Left renal cortex interstitium (tissue), 4 donors: ENCODE measurements at regions not wholly inside any gene's neighbourhood (a gene's known extent, or its start where the extent isn't known, plus 50 kb on each side); places are given as distances from the start of the nearest gene placed in this dataset.
"Not testable (repeated sequence)": the region's sequence is repeated elsewhere in the genome, so short reads cannot be mapped to it uniquely, and the experiment has no call there.

ENCODE experiments used
- DNase-seq, 4 donors: peaks; one replicate each; pipeline ENCODE4 v3.0.0-alpha.2; 2013; ENCODE audit warnings: low read depth in 4 of 4, low spot score in 2 of 4, missing footprints in 1 of 4

DNA sequence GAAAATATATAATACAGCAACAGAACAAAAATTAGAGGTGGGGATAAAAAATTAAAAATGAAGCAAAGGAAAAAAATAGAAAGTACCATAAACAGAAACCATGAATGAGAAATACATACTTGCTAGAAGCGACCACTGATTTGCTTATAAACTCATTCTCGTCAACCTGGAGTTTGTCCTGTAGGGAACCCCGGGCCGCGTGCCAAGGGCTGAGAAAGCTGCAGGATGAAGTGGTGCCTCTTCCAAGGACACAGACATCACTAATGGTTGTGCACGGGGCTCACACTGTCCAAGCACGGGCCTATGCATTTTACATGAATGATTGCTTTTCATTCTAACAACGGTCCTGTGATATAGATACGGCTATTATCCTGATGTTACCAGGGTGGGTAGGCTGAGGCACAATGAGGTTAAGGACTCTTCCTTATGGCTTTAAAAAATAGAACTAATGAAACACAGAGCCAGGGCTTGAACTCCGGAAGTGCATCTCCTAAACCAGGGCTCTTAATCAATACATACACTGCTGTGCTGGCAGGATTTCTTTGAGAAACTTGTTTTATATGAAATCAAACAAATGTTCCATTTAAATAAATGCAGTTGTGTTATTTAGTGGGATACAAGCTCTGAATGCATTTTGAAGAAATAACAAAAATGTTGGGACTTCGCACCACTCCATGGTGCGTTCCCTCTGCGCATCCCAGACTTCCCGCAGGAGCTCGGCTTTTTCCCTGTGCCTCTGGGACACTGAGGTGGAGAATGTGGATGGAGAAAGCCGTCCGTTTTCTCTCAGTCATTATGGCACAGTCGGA is 113.9 kb upstream of the PHACTR3 start:
- DNase-seq: not testable (repeated sequence)

DNA sequence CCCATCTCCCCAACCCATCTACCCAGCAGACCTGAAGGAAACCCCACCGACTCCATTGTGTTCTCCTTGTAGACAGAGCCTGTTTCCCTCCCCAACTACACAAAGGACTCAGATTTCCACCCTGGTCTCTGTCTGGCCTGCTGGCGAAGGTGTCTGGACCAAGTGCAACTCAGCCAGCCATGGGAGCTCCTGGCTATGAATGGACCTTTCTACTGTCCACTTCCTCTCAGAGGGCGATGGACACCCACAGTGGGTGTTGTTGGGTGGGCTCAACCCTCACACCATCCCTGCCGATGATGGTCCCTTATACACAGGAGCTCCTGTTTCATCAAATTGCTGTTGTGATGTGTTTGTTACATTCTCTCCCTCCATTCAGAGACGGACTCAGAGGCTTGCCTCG is 112.5 kb upstream of the PHACTR3 start:
- DNase-seq: no peak

DNA sequence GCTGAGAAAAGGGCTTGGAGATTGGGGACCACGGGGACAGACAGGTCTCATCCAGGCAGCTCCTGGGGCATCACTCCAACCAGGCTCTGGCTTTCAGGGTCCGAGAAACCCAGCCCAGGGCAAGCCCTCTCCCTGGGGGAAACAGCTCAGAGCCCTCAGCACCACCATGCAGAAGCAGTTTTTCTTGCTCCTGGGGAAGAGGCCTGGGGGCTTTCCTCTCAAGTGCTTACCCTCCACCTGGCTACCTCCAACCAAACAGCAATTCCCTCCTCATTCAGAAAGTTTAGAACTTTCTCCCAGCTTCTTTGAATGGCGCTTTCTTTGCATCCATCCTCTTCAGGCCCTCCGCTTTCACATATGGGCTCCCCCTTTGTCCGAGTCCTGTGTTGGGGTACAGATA is 110.4 kb upstream of the PHACTR3 start:
- DNase-seq: no peak

DNA sequence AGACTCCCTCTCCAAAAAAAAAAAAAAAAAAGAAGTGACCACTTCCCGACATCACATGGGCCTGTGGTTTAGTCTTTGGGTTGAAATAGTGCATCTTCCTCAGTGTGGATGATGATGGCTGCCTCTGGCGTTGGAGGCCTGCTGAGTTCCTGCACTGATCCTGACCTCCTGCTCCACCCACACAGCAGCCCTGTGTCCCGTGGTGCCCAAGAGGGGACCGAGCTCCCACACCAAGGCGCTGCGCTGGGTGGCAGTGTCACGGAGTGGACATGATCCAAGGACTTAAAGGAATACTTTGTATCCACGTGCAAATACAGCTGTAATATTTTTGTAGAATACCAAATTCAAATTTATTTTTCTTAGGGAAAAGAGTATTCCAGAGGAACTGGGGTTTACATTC is 109.2 kb upstream of the PHACTR3 start:
- DNase-seq: no peak

DNA sequence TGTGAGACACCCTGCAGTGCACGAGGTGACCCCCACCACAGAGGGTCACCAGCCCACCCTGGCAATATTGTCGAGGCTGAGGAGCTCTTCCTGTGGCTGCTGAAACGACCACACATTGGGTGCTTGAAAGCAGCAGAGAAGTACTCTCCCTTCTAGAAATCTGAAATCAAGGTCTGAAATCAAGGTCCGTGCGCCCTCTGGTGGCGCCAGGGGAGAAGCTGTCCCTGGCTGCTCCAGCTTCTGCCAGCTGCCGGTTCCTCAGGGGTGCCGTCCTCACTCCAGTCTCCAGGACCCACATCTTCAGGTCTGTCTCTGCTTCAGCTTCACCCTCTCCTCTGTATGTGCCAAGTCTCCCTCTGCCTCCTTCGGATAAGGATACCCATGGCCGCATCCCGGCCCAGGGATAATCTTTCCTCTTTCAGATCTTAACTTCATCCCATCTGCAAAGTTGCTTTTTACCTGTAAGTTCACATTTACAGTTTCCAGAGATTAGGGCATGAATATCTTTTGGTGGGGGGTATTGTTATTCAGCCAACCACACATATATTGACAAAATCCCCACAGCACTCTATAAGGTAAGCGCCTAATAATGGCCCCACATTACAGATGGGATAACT is 108.3 kb upstream of the PHACTR3 start:
- peak; percentile 36 to 73 (median 48) for DNase-seq

DNA sequence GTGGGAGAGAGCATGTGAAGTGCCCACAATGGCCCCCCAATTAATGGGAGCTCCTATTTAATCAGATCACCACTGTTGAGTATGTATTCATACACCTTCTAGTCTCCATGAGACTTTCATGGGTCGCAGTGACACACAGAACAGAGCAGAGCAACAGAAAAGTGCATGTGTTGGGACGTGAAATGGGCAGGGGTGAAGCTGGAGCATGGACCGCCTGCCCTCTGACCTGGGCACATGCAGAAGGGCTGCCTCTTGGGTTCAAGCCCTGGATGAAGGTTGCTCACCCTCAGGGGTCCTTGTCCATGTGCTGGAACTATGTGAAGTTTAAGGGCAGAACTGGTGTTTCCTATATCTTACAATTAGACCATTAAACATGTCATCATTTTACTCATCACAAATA is 106.0 kb upstream of the PHACTR3 start:
- no peak for DNase-seq

DNA sequence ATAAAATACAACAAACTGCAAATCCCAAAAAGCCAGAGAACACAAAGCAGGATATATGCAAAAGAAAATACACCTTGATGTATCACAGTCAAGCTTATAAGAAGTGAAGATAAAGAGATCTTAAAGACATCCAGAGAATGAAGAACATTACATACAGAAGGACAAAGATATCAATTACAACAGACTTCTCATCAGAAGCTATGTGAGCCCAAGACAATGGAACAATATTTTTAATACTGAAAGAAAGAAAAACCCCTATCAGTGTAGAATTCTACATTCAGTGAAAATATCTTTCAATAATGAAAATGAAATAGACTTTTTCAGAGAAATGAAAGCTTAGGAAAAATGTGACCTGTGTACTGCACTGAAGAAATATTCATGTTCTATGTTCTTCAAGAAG is 104.5 kb upstream of the PHACTR3 start:
- DNase-seq: no peak

DNA sequence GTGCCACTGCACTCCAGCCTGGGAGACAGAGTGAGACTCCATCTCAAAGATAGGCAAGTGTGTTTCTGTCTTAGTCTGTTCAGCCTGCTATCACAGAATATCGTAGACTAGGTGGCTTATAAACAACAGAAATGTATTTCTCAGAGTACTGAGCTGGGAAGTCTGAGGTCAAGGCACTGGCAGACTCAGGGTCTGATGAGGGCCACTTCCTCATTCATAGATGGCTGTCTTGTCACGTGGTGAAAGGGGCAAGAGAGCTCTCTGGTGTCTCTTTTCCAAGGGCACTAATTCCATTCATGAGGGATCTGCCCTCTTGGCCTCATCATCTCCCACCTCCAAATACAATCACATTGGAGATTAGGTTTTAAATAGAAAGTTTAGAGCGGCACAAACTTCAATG is 95.6 kb upstream of the PHACTR3 start:
- DNase-seq: no peak

DNA sequence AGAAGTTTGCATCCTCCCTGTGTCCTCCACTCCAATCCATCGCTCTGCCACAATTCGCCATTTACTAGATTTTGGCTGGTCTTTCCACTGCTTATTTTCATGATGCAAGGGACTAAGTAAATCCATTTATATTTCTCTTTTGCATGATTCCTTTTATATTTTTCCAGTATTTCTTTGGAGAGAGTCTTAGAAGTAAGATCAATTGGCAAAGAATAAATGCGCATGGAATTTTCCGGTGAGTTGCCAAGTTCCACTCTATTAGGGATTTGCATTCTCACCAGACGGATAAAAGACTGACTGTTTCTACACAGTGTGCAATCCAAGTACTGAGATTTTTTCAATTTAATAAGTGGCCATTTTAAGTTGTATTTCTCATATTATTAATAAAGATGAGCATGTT is 91.7 kb upstream of the PHACTR3 start:
- DNase-seq: no peak

DNA sequence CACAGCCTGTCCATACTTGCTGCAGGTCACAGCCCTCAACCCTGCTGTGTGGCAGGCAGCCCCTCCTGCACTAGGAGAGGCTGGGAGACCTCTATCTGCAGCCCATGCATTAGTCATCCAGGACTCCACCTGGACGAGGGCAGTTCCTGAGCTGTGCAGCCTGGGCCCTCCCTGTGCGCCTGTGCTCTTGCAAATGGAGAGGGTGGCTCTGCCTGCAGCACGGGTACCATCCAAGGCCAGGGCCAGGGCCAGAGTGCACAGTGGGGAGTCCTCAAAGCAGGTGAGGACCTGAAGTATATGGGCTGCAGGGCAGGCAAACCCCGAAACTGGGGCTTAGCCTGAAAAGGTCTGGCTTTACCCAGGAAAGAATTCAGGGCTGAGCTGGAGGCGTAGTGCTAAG is 89.8 kb upstream of the PHACTR3 start:
- no peak for DNase-seq

DNA sequence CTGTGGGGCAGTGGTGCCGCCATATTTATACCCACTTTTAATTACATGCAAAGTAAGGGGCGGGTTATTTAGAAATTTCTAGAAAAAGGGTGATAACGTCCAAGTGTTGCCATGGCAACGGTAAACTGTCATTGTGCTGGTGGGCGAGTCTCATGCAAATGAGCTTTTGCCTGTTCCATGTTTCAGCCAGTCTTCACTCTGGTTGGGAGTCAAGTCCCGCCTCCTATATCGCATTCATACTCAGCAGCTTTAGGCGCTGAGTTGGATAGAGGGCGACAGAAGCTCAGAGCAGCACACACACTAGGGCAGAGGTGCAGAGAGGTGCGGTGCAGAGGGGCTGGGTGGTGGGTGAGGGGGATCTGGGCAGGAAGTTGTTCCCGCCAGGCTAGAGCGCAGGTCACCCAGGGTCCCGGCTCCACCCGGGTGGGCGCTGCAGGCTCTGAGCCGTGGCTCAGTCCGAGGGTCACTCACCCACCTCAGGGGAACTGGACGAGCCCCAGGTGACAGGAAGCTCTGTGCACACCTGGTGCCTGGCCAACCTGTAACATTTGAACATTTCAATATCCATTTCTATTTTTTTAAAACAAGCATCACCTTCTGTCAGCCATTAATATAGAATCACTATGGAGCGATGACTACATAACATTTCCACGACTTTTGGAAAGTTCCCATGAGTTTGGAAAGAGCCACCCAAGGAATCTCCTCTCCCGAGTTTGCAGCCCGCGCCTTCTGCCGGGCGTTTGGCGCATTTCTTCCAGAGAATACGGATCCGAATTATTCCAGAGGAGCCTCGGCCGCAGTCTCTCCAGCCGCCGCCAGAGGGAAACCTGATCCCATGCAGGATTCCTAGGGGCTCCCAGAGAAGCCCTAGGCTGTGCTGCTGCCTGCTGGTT is 89.1 kb upstream of the PHACTR3 start:
- DNase-seq: peak; percentile 37 to 81 (median 62)

DNA sequence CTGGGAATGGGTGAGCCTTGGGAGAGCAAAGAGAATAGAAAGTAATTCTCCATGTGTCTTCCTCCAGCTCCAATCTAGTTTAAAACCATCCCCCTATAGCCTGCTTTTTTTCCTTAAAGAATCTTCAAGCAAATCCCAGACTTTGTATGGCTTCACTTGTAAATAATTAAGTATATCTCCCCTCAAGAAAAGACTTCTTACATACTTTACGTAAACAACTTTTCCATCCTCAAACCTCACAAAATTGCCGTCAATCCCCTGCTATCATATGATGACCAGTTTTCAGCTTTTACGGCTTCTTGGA is 88.5 kb upstream of the PHACTR3 start:
- no peak for DNase-seq

DNA sequence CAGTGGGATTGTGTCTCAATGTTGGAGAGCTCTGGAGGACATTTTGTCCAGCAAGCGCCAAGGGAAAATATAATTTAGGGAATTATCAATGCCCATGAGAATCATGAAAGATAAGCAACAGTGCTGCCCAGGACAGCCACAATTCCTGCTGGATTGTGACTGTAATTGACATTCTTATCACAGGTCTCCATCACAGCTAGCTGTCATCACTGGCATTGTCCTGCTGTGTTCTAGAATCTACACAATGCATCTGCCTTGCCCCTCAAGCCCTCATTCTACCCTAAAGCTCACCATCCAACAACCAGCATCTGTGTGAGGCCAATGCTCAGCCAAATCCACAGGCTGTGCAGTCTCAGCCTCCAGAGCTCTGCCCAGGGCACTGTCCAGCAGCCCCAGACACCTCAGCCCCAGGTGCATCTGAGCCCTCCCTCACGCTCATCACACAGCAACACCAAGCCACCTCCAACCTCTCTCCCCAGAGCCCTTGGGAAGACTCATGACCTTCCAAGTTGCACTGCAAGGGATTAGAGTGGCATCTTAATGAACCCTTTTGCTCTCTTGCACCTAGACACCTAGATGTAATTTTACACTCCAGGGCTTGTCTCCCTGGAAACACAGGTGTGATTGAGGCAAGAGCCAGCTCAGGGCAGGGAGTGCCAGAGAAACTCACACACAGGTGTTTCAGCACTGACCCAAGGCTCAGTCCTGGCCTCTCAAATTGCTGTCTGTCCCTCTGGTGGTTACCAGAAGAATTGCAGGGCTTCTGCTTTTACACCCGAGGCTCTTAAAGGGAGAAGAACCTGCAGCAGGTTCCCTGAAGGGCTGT is 85.2 kb upstream of the PHACTR3 start:
- DNase-seq: peak in 1 of 4 donors; percentile 36

DNA sequence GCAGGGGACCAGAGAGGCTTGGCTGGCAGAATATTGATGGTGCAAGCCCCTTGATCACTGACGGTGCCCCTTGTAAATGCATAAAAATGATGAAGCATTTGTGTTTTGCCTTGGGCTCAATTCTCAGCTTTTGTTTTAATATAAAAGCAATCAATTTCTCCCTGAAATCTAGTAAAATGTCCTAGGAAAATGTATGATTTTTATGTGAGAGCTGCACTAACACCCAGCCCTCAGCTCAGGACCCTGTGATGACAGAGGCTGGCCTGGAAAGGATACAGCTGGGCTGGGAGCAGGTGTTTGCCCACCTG is 84.7 kb upstream of the PHACTR3 start:
- no peak for DNase-seq

DNA sequence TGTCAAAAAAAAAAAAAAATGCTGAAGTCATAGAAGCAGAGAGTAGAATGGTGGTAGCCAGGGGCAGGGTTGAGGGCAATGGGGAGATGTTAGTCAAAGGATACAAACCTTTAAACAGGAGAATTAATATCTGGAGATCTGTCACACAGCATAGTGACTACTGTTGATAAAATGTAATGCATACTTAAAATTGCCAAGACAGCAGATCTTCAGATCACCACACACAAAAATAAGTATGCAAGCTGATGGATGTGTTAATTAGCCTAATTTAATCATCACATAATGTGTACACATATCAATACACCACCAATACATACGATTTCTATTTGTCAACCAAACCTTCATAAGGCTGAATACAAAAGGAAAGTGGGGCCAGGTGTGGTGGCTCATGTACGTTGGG is 83.5 kb upstream of the PHACTR3 start:
- no peak for DNase-seq

DNA sequence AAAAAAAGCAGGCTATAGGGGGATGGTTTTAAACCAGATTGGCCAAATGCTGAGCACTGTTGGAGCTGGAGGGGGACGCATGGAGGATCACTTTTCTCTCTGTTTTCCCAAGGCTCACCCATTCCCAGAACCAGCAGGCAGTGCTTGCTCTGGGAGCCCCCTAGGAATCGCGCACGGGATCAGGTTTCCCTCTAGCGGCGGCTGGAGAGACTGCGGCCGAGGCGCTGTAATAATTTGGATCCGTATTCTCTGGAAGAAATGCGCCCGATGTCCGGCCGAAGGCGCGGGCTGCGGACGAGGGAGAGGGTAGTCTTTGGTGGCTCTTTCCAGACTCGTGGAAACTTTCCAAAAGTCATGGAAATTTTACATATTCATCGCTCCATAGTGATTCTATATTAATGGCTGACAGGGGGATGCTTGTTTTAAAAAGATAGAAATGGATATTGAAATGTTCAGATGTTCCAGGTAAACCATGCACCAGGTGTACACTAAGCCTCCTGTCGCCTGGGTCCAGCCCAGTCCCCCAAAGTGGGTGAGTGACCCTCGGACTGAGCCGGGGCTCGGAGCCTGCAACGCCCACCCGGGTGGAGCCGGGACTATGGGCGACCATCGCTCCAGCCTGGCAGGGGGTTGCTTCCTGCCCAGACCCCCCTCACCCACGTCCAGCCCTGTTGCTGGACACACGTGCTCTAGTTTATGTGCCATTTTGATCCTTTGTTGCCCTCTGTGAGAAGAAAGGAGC is 78.7 kb upstream of the PHACTR3 start:
- peak; percentile 31 to 59 (median 46) for DNase-seq

DNA sequence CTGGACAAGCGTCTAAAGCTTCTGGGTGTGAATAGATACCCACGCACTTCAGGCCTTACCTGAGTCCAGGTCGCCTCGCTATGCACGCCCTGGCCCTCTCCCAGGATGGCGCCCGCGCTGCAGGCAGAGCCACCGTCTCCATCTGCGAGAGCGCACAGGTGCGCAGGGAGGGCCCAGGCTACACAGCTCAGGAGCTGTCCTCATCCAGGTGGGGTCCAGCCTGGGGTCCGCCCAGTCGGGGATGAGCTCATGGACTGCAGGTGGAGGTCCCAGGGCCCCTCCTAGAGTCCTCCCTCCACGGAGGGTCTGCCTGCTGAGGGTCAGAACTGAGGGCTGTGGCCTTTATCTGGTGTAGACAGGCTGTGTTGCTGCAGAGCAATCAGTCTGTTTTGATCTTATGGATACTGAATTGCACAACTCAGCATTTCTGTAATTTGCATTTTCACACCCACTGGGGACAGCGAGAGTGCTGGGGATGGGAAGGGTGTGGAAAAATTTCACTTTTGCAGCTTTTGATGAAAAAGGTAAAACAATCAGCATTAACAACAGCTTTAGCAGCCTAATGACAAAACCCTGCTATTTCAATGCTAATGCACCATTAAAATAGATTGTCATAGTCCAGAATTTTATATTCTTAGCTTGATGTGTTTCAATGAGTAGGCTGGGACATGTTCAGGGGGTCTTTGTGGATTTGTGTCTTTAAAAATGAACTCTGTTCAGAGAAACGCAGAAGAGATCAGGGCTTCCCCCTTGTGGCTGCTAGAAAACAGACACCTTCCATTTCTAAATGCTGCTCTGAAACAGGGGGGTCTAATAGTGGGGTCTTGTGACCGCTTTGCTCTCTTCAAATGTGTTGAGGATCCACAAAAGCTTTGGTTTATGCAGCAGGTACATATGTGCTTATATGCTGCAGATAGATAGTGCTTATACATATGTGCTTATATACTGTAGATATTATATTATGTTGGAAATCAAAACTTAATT is 77.8 kb upstream of the PHACTR3 start:
- DNase-seq: no peak

DNA sequence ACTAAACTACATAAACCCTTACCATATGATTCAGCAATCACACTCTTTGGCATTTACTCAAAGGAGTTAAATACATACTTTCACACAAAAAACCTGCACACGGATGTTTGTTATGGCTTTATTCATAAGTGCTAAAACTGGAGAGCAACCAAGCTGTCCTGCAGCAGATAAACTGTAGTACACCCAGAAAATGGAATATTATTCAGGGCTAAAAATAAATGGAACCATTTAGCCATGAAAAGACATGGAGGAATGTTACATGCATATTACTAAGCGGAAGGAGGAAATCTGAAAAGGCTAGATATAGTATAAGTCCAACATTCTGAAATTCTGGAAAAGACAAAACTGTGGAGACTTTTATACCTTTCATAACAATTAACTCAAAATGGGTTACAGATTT is 73.6 kb upstream of the PHACTR3 start:
- DNase-seq: no peak

DNA sequence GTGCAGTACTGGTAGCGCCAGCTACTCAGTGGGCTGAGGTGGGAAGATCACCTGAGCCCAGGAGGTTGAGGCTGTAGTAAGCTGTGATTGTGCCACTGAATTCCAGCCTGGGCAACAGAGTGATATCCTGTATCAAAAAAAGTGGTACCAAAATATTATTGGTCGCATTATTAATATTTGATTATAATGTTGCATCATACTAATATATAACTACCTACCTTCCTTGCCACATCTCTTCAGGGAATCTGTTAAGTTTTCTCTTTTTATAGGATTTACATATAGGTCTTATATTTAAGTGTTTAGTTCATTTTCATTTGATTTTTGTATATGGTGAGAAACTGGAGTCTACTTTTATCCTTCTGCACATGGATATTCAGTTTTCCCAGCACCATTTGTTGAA is 66.3 kb upstream of the PHACTR3 start:
- no peak for DNase-seq
